ENCODE measurements at regions not wholly inside any gene's neighbourhood (a gene's known extent, or its start where the extent isn't known, plus 50 kb on each side); places are given as distances from the start of the nearest gene placed in this dataset.
"Not testable (repeated sequence)": the region's sequence is repeated elsewhere in the genome, so short reads cannot be mapped to it uniquely, and the experiment has no call there.

DNA sequence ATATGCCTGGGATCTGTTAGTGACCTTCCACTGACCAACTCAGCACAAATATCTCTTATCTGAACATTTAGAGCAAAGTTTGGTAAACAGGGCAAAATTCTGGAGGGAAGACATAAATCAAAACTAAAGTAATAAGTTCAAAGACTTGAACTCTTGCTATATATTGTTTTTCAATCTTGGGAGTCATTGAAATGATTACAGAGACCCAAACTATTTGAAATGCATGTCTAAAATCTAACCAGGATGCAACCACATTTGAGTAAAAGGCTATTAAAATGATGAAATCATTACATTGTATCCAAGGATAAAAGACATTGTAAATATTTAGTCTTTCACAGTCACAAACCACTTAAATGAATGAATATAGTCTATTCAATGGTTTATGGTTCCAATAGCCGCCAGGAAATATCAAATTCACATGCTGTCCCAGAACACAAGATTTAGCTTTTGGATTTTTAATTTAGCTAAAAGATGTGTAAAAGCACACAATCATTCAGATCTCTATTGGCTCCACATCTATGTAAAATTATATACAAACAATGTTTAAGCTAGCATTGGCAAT, 256.6 kb upstream of the EPHA7 start:
- H3K9me3 ChIP-seq (ENCODE audit: control insufficient read depth, insufficient read depth, low read length), result no peaks in the 10 kb centered on the region

DNA sequence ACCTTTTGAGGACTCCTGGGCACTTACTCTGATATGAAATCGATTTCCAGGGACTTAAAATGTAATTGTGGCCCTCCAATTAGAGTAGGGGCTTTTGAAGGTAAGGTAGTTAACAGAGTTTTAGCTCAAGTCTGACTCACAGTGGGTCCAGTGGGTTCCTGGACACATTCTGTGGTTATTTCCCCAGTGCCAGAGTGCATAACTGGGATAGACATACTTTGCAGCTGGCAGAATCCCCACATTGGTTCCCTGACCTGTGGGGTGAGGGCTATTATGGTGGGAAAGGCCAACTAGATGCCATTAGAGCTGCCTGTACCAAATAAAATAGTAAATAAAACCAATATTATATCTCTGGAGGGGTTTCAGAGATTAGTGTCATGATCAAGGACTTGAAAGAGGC, 243.8 kb upstream of the EPHA7 start:
- H3K9me3 ChIP-seq (ENCODE audit: control insufficient read depth, insufficient read depth, low read length), result no peaks in the 10 kb centered on the region
- no peaks in the 10 kb centered on the region for H3K27me3 ChIP-seq (ENCODE audit: control insufficient read depth, insufficient read depth, low read length)
- H3K27ac ChIP-seq (ENCODE audit: low read depth, low read length), result no peak overlapping the region
- no peak overlapping the region for H3K4me3 ChIP-seq (ENCODE audit: low read depth, low read length)
- 93% methylated on average over 1 of the region's 1 CpG for WGBS (ENCODE audit: insufficient coverage)
- DNase-seq (ENCODE audit: low read depth in 4 of 6, low spot score in 6 of 6), result no peak
- no peaks in the 10 kb centered on the region for H3K4me1 ChIP-seq (ENCODE audit: control insufficient read depth, insufficient read depth, low read length)
- H3K36me3 ChIP-seq (ENCODE audit: control insufficient read depth, insufficient read depth, low read length), result no peaks in the 10 kb centered on the region

More for the DNA sequence above, 256.6 kb upstream of the EPHA7 start:
- H3K27ac ChIP-seq (ENCODE audit: low read depth, low read length), result no peak overlapping the region
- H3K4me1 ChIP-seq (ENCODE audit: control insufficient read depth, insufficient read depth, low read length), result no peaks in the 10 kb centered on the region
- no peaks in the 10 kb centered on the region for H3K27me3 ChIP-seq (ENCODE audit: control insufficient read depth, insufficient read depth, low read length)
- DNase-seq (ENCODE audit: low read depth in 4 of 6, low spot score in 6 of 6), result peak in 1 of 6 donors; percentile 1
- no peaks in the 10 kb centered on the region for H3K36me3 ChIP-seq (ENCODE audit: control insufficient read depth, insufficient read depth, low read length)
- no CpG with 5 or more reads among the region's 1 CpG for WGBS (ENCODE audit: insufficient coverage)
- no peak overlapping the region for H3K4me3 ChIP-seq (ENCODE audit: low read depth, low read length)

DNA sequence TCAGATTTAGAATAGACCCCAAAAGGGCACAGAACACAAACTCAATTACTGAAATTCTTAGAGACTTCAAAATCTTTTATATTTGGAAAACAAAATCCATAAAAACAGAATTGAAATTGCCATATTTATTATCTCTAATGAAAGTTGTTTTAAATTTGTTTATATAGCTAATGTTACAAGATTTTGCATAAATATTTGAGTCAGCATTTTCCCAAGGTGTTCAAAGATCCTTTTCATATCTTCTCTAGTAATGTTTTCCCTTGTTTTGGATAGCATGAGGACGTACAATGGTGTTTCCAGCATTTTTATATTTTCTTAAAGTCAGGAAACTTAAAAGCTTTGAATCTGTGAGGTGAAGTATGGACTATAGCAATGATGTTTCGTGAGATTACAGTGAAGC, 235.2 kb upstream of the EPHA7 start:
- 83% methylated on average over 1 of the region's 2 CpGs for WGBS (ENCODE audit: insufficient coverage)
- Histone ChIP-seq H3K4me3 (ENCODE audit: low read depth, low read length) (no peak overlapping the region), H3K27me3 (ENCODE audit: control insufficient read depth, insufficient read depth, low read length) (no peaks in the 10 kb centered on the region), H3K36me3 (ENCODE audit: control insufficient read depth, insufficient read depth, low read length) (no peaks in the 10 kb centered on the region), H3K9me3 (ENCODE audit: control insufficient read depth, insufficient read depth, low read length) (no peaks in the 10 kb centered on the region), H3K4me1 (ENCODE audit: control insufficient read depth, insufficient read depth, low read length) (no peaks in the 10 kb centered on the region), H3K27ac (ENCODE audit: low read depth, low read length) (no peak overlapping the region)
- no peak for DNase-seq (ENCODE audit: low read depth in 4 of 6, low spot score in 6 of 6)

DNA sequence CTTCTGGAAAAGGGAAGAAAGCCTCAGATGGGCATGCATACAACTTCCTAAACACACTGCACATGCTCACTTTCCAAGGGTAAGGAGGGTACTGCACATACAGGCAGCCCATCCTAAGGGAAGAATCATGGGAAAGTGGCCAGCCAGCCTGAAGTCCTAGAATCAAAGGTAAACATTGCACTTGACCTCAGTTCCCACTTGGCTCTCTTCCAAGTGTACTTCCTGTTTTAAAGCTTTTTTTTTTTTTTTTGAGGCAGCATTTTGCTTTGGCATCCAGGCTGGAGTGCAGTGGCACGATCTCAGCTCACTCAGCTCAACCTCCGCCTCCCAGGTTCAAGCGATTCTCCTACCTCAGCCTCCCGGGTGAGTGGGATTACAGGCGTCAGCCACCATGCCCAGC, 225.3 kb upstream of the EPHA7 start:
- no peaks in the 10 kb centered on the region for H3K36me3 ChIP-seq (ENCODE audit: control insufficient read depth, insufficient read depth, low read length)
- no peak for DNase-seq (ENCODE audit: low read depth in 4 of 6, low spot score in 6 of 6)
- no peaks in the 10 kb centered on the region for H3K9me3 ChIP-seq (ENCODE audit: control insufficient read depth, insufficient read depth, low read length)
- H3K4me3 ChIP-seq (ENCODE audit: low read depth, low read length), result no peak overlapping the region
- H3K27ac ChIP-seq (ENCODE audit: low read depth, low read length), result no peak overlapping the region
- H3K4me1 ChIP-seq (ENCODE audit: control insufficient read depth, insufficient read depth, low read length), result no peaks in the 10 kb centered on the region
- no peaks in the 10 kb centered on the region for H3K27me3 ChIP-seq (ENCODE audit: control insufficient read depth, insufficient read depth, low read length)
- WGBS (ENCODE audit: insufficient coverage), result no CpG with 5 or more reads among the region's 5 CpGs

DNA sequence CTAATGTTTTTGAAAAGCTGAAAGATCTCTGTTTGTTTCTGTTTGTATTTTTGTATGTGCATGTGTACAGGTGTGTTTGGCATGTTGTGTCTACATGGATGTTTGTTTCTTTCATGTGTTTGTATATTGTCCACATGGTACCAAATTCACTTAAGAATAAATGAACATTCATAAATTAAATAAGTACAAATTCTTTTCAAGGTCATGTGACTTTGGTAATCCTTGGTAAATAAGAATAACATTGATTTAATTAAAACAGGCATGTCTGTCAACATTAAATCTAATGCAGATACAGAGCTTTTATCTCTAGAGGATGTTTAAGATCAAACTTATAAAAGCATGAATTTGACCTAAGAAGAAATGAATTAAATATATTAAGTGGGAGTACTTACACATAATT, 219.8 kb upstream of the EPHA7 start:
- Histone ChIP-seq H3K27ac (ENCODE audit: low read depth, low read length) (no peak overlapping the region), H3K36me3 (ENCODE audit: control insufficient read depth, insufficient read depth, low read length) (no peaks in the 10 kb centered on the region), H3K4me1 (ENCODE audit: control insufficient read depth, insufficient read depth, low read length) (no peaks in the 10 kb centered on the region), H3K27me3 (ENCODE audit: control insufficient read depth, insufficient read depth, low read length) (no peaks in the 10 kb centered on the region), H3K4me3 (ENCODE audit: low read depth, low read length) (no peak overlapping the region), H3K9me3 (ENCODE audit: control insufficient read depth, insufficient read depth, low read length) (no peaks in the 10 kb centered on the region)
- no peak for DNase-seq (ENCODE audit: low read depth in 4 of 6, low spot score in 6 of 6)

DNA sequence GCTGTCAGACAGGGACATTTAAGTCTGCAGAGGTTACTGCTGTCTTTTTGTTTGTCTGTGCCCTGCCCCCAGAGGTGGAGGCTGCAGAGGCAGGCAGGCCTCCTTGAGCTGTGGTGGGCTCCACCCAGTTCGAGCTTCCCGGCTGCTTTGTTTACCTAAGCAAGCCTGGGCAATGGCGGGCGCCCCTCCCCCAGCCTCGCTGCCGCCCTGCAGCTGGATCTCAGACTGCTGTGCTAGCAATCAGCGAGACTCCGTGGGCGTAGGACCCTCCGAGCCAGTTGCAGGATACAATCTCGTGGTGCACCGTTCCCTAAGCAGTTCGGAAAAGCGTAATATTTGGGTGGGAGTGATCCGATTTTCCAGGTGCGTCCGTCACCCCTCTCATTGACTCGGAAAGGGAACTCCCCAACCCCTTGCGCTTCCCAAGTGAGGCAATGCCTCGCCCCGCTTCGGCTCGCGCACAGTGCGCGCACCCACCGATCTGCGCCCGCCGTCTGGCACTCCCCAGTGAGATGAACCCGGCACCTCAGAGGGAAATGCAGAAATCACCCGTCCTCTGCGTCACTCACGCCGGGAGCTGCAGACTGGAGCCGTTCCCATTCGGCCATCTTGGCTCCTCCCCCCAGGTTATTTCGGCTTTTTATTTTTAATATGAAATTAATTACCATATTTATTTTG, 217.8 kb upstream of the EPHA7 start:
- H3K4me3 ChIP-seq (ENCODE audit: low read depth, low read length); H3K9me3 ChIP-seq (ENCODE audit: control insufficient read depth, insufficient read depth, low read length); DNase-seq (ENCODE audit: low read depth in 4 of 6, low spot score in 6 of 6); H3K4me1 ChIP-seq (ENCODE audit: control insufficient read depth, insufficient read depth, low read length); H3K36me3 ChIP-seq (ENCODE audit: control insufficient read depth, insufficient read depth, low read length); H3K27ac ChIP-seq (ENCODE audit: low read depth, low read length); H3K27me3 ChIP-seq (ENCODE audit: control insufficient read depth, insufficient read depth, low read length): not testable (repeated sequence)
- WGBS (ENCODE audit: insufficient coverage), result 94% methylated on average over 26 of the region's 38 CpGs

DNA sequence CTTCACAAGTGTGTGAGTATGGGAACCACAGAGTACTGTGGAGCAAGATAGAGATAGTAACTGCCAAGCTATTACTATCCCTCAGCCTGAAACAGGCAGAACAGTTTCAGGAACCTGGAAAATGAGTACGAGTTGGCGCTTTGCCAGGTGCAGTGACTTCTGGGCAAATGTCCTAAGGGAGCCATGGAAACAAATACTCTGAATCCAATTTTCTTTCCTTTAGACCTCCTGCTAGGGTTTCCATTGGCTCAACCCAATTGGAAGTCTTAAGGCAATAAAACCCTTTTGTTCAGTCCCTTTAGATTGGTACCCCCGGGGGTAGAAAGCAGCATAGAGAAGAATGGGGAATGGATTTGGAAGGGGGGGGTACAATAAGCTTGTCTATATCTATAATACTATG, 205.0 kb upstream of the EPHA7 start:
- peak; percentile 41 to 86 (median 57) for DNase-seq (ENCODE audit: low read depth in 4 of 6, low spot score in 6 of 6)
- no peaks in the 10 kb centered on the region for H3K4me1 ChIP-seq (ENCODE audit: control insufficient read depth, insufficient read depth, low read length)
- H3K27ac ChIP-seq (ENCODE audit: low read depth, low read length), result peak overlapping the region; percentile 4
- no peaks in the 10 kb centered on the region for H3K9me3 ChIP-seq (ENCODE audit: control insufficient read depth, insufficient read depth, low read length)
- no peak overlapping the region for H3K4me3 ChIP-seq (ENCODE audit: low read depth, low read length)
- 29% methylated on average over 2 of the region's 3 CpGs for WGBS (ENCODE audit: insufficient coverage)
- no peaks in the 10 kb centered on the region for H3K36me3 ChIP-seq (ENCODE audit: control insufficient read depth, insufficient read depth, low read length)
- H3K27me3 ChIP-seq (ENCODE audit: control insufficient read depth, insufficient read depth, low read length), result no peaks in the 10 kb centered on the region

DNA sequence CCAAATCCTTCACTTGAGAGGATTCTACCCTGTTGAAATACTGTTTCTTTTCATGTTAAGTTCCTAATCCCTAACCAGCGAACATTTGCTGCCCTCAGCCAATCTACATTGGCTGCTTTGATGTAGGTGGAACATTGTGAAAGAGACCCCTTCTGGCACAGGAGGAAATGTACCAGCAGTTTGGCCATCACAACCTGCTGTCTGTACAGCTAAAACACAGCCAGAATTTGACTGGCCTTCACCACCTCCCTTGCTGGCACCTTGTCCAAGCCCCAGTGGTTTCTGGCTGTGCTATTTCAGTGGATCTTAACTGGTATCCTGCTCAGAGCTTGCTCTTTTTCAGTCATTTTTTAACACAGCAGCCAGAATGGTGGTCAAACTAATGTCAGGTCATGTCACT, 202.1 kb upstream of the EPHA7 start:
- Histone ChIP-seq H3K4me3 (ENCODE audit: low read depth, low read length) (no peak overlapping the region), H3K27me3 (ENCODE audit: control insufficient read depth, insufficient read depth, low read length) (no peaks in the 10 kb centered on the region), H3K9me3 (ENCODE audit: control insufficient read depth, insufficient read depth, low read length) (no peaks in the 10 kb centered on the region), H3K36me3 (ENCODE audit: control insufficient read depth, insufficient read depth, low read length) (no peaks in the 10 kb centered on the region), H3K4me1 (ENCODE audit: control insufficient read depth, insufficient read depth, low read length) (no peaks in the 10 kb centered on the region), H3K27ac (ENCODE audit: low read depth, low read length) (no peak overlapping the region)
- no CpG with 5 or more reads among the region's 1 CpG for WGBS (ENCODE audit: insufficient coverage)
- peak in 2 of 6 donors; percentile 9 to 32 for DNase-seq (ENCODE audit: low read depth in 4 of 6, low spot score in 6 of 6)

DNA sequence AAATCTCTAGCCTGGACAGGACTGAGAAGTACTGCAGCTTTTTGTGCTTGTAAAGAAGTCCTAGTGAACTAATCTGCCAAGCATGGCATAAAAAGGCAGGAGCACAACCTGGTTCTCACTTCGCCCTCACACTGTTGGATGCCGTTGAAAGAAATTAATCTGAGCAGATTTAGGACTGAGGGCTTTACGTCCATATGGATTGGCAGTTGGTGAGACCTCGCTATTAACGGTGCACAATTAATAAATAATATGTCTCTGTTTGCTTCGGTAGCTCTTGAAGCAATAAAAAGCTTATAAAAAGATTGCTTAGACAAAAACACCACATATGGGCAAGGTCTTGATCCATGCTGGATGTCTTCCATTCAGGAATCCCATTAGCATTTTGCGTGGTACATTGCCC, 185.6 kb upstream of the EPHA7 start:
- Histone ChIP-seq H3K4me1 (ENCODE audit: control insufficient read depth, insufficient read depth, low read length) (no peaks in the 10 kb centered on the region), H3K27me3 (ENCODE audit: control insufficient read depth, insufficient read depth, low read length) (no peaks in the 10 kb centered on the region), H3K27ac (ENCODE audit: low read depth, low read length) (no peak overlapping the region), H3K4me3 (ENCODE audit: low read depth, low read length) (no peak overlapping the region), H3K36me3 (ENCODE audit: control insufficient read depth, insufficient read depth, low read length) (no peaks in the 10 kb centered on the region), H3K9me3 (ENCODE audit: control insufficient read depth, insufficient read depth, low read length) (no peaks in the 10 kb centered on the region)
- DNase-seq (ENCODE audit: low read depth in 4 of 6, low spot score in 6 of 6), result peak in 1 of 6 donors; percentile 10
- WGBS (ENCODE audit: insufficient coverage), result 58% methylated on average over 4 of the region's 7 CpGs

DNA sequence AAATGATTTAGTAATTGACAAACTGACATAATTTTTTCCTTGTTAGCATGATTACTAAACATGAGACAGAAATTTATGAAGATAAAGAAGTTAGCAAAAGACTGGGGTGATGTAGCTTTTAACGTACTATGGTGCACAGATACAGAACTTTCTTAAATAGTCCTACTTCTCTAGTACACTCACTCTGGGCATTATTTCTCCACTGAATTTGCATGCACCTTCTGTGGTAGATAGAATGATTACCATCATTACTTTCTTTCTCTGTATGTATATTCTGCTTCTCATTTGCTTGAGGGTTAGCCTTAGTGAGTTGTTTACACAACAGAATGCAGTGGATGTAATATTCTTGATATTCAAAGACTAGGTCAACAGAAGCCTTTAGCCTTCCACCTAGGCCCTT, 173.1 kb upstream of the EPHA7 start:
- no peaks in the 10 kb centered on the region for H3K4me1 ChIP-seq (ENCODE audit: control insufficient read depth, insufficient read depth, low read length)
- H3K9me3 ChIP-seq (ENCODE audit: control insufficient read depth, insufficient read depth, low read length), result no peaks in the 10 kb centered on the region
- H3K4me3 ChIP-seq (ENCODE audit: low read depth, low read length), result no peak overlapping the region
- no peaks in the 10 kb centered on the region for H3K27me3 ChIP-seq (ENCODE audit: control insufficient read depth, insufficient read depth, low read length)
- H3K36me3 ChIP-seq (ENCODE audit: control insufficient read depth, insufficient read depth, low read length), result no peaks in the 10 kb centered on the region
- WGBS (ENCODE audit: insufficient coverage), result no CpG with 5 or more reads among the region's 1 CpG
- no peak for DNase-seq (ENCODE audit: low read depth in 4 of 6, low spot score in 6 of 6)
- no peak overlapping the region for H3K27ac ChIP-seq (ENCODE audit: low read depth, low read length)
